ENCODE measurements at regions not wholly inside any gene's neighbourhood (a gene's known extent, or its start where the extent isn't known, plus 50 kb on each side); places are given as distances from the start of the nearest gene placed in this dataset.
"Not testable (repeated sequence)": the region's sequence is repeated elsewhere in the genome, so short reads cannot be mapped to it uniquely, and the experiment has no call there.

- Histone ChIP-seq H3K27me3 (ENCODE audit: control insufficient read depth in 3 of 3, insufficient read depth in 3 of 3, low read depth in 1 of 3, low read length in 3 of 3) (no peaks in the 10 kb centered on the region), H3K4me1 (ENCODE audit: control insufficient read depth in 2 of 2, insufficient read depth in 1 of 2, low read depth in 1 of 2, low read length in 2 of 2) (peaks cover 5 to 10% of the 10 kb centered on the region in 2 donors), H3K9me3 (replicated peaks in 1 of 2; ENCODE audit: control insufficient read depth in 2 of 2, insufficient read depth in 1 of 2, low read depth in 1 of 2, low read length in 2 of 2) (no peaks in the 10 kb centered on the region), H3K9ac (ENCODE audit: low read depth, low read length, poor library complexity) (no peak overlapping the region), H3K27ac (replicated peaks; ENCODE audit: low read length) (no peak overlapping the region), H4K91ac (ENCODE audit: low read depth, low read length, poor library complexity) (no peak overlapping the region), H2BK15ac (ENCODE audit: low read length) (no peak overlapping the region), H3K23ac (ENCODE audit: low read depth, low read length, poor library complexity) (no peak overlapping the region), H2BK120ac (ENCODE audit: low read depth, low read length) (no peak overlapping the region), H3K4me3 (ENCODE audit: low read length in 2 of 2) (no peak overlapping the region), H3K4me2 (ENCODE audit: insufficient read depth, low read length, poor library complexity, severe bottlenecking) (no peak overlapping the region), H4K8ac (ENCODE audit: low read depth, low read length) (no peak overlapping the region), H3K79me1 (ENCODE audit: low read depth, low read length) (peaks cover 2% of the 10 kb centered on the region), H2AK5ac (ENCODE audit: low read depth, low read length) (peak overlapping the region; percentile 82), H3K18ac (ENCODE audit: low read length) (no peak overlapping the region), H2AFZ (ENCODE audit: low read length) (no peak overlapping the region), H2BK12ac (ENCODE audit: low read length) (no peak overlapping the region), H2BK5ac (ENCODE audit: low read length) (peak overlapping the region; percentile 10), H3K4ac (ENCODE audit: low read length) (no peak overlapping the region), H3K36me3 (replicated peaks in 1 of 2; ENCODE audit: control insufficient read depth in 2 of 2, insufficient read depth in 2 of 2, low read length in 2 of 2) (no peaks in the 10 kb centered on the region), H3K14ac (ENCODE audit: low read length) (no peak overlapping the region)
- DNase-seq (ENCODE audit: low spot score), result no peak
- no CpG with 5 or more reads among the region's 10 CpGs for WGBS, 2 donors (ENCODE audit: extremely low coverage in 2 of 2, insufficient read length in 2 of 2, insufficient replicate concordance in 1 of 2)
Measured at GRCh38 chr11:70597006-70597555, 198.8 kb downstream of the CTTN start.

GRCh38 chr11:70597751-70598625 lies 199.7 kb downstream of the CTTN start:
- Histone ChIP-seq H3K14ac (ENCODE audit: low read length) (no peak overlapping the region), H2BK5ac (ENCODE audit: low read length) (no peak overlapping the region), H3K23ac (ENCODE audit: low read depth, low read length, poor library complexity) (peak overlapping the region; percentile 0), H3K79me1 (ENCODE audit: low read depth, low read length) (peaks cover 2% of the 10 kb centered on the region), H2AFZ (ENCODE audit: low read length) (no peak overlapping the region), H3K4me2 (ENCODE audit: insufficient read depth, low read length, poor library complexity, severe bottlenecking) (peak overlapping the region; percentile 11), H2BK12ac (ENCODE audit: low read length) (no peak overlapping the region), H2BK120ac (ENCODE audit: low read depth, low read length) (no peak overlapping the region), H3K36me3 (replicated peaks in 1 of 2; ENCODE audit: control insufficient read depth in 2 of 2, insufficient read depth in 2 of 2, low read length in 2 of 2) (no peaks in the 10 kb centered on the region), H3K4ac (ENCODE audit: low read length) (no peak overlapping the region), H4K91ac (ENCODE audit: low read depth, low read length, poor library complexity) (no peak overlapping the region), H3K4me3 (ENCODE audit: low read length in 2 of 2) (no peak overlapping the region), H3K4me1 (ENCODE audit: control insufficient read depth in 2 of 2, insufficient read depth in 1 of 2, low read depth in 1 of 2, low read length in 2 of 2) (peaks cover 7 to 12% of the 10 kb centered on the region in 2 donors), H3K18ac (ENCODE audit: low read length) (peak overlapping the region; percentile 73), H3K9ac (ENCODE audit: low read depth, low read length, poor library complexity) (no peak overlapping the region), H2AK5ac (ENCODE audit: low read depth, low read length) (no peak overlapping the region), H3K27ac (replicated peaks; ENCODE audit: low read length) (no peak overlapping the region), H2BK15ac (ENCODE audit: low read length) (no peak overlapping the region), H3K9me3 (replicated peaks in 1 of 2; ENCODE audit: control insufficient read depth in 2 of 2, insufficient read depth in 1 of 2, low read depth in 1 of 2, low read length in 2 of 2) (no peaks in the 10 kb centered on the region), H3K27me3 (ENCODE audit: control insufficient read depth in 3 of 3, insufficient read depth in 3 of 3, low read depth in 1 of 3, low read length in 3 of 3) (no peaks in the 10 kb centered on the region), H4K8ac (ENCODE audit: low read depth, low read length) (no peak overlapping the region)
- no CpG with 5 or more reads among the region's 20 CpGs for WGBS, 2 donors (ENCODE audit: extremely low coverage in 2 of 2, insufficient read length in 2 of 2, insufficient replicate concordance in 1 of 2)
- no peak for DNase-seq (ENCODE audit: low spot score)

- not testable (repeated sequence) for H3K27ac ChIP-seq (replicated peaks; ENCODE audit: low read length); H3K9ac ChIP-seq (ENCODE audit: low read depth, low read length, poor library complexity); DNase-seq (ENCODE audit: low spot score); H2BK12ac ChIP-seq (ENCODE audit: low read length); H3K4ac ChIP-seq (ENCODE audit: low read length); H2BK5ac ChIP-seq (ENCODE audit: low read length); H2BK120ac ChIP-seq (ENCODE audit: low read depth, low read length); H3K18ac ChIP-seq (ENCODE audit: low read length); H3K4me2 ChIP-seq (ENCODE audit: insufficient read depth, low read length, poor library complexity, severe bottlenecking); H3K27me3 ChIP-seq (ENCODE audit: control insufficient read depth in 3 of 3, insufficient read depth in 3 of 3, low read depth in 1 of 3, low read length in 3 of 3); H4K91ac ChIP-seq (ENCODE audit: low read depth, low read length, poor library complexity); H3K4me3 ChIP-seq (ENCODE audit: low read length in 2 of 2); H3K23ac ChIP-seq (ENCODE audit: low read depth, low read length, poor library complexity); H2AFZ ChIP-seq (ENCODE audit: low read length); H3K14ac ChIP-seq (ENCODE audit: low read length); H4K8ac ChIP-seq (ENCODE audit: low read depth, low read length); H3K36me3 ChIP-seq (replicated peaks in 1 of 2; ENCODE audit: control insufficient read depth in 2 of 2, insufficient read depth in 2 of 2, low read length in 2 of 2); H2BK15ac ChIP-seq (ENCODE audit: low read length); H3K9me3 ChIP-seq (replicated peaks in 1 of 2; ENCODE audit: control insufficient read depth in 2 of 2, insufficient read depth in 1 of 2, low read depth in 1 of 2, low read length in 2 of 2); H2AK5ac ChIP-seq (ENCODE audit: low read depth, low read length); H3K79me1 ChIP-seq (ENCODE audit: low read depth, low read length)
- no CpG with 5 or more reads among the region's 7 CpGs for WGBS, 2 donors (ENCODE audit: extremely low coverage in 2 of 2, insufficient read length in 2 of 2, insufficient replicate concordance in 1 of 2)
- peaks cover 7 to 15% of the 10 kb centered on the region in 2 donors for H3K4me1 ChIP-seq (ENCODE audit: control insufficient read depth in 2 of 2, insufficient read depth in 1 of 2, low read depth in 1 of 2, low read length in 2 of 2)
Measured at GRCh38 chr11:70600911-70601415, 202.6 kb downstream of the CTTN start.

- no peak overlapping the region for H2AK5ac ChIP-seq (ENCODE audit: low read depth, low read length)
- H2AFZ ChIP-seq (ENCODE audit: low read length), result no peak overlapping the region
- no peak overlapping the region for H3K4ac ChIP-seq (ENCODE audit: low read length)
- no peak overlapping the region for H3K14ac ChIP-seq (ENCODE audit: low read length)
- H3K4me2 ChIP-seq (ENCODE audit: insufficient read depth, low read length, poor library complexity, severe bottlenecking), result no peak overlapping the region
- H3K9ac ChIP-seq (ENCODE audit: low read depth, low read length, poor library complexity), result no peak overlapping the region
- no peak overlapping the region for H3K27ac ChIP-seq (replicated peaks; ENCODE audit: low read length)
- H2BK120ac ChIP-seq (ENCODE audit: low read depth, low read length), result no peak overlapping the region
- H3K79me1 ChIP-seq (ENCODE audit: low read depth, low read length), result peaks cover 2% of the 10 kb centered on the region
- no peaks in the 10 kb centered on the region for H3K27me3 ChIP-seq (ENCODE audit: control insufficient read depth in 3 of 3, insufficient read depth in 3 of 3, low read depth in 1 of 3, low read length in 3 of 3)
- H3K9me3 ChIP-seq (replicated peaks in 1 of 2; ENCODE audit: control insufficient read depth in 2 of 2, insufficient read depth in 1 of 2, low read depth in 1 of 2, low read length in 2 of 2), result no peaks in the 10 kb centered on the region
- no CpG with 5 or more reads among the region's 11 CpGs for WGBS, 2 donors (ENCODE audit: extremely low coverage in 2 of 2, insufficient read length in 2 of 2, insufficient replicate concordance in 1 of 2)
- H3K4me1 ChIP-seq (ENCODE audit: control insufficient read depth in 2 of 2, insufficient read depth in 1 of 2, low read depth in 1 of 2, low read length in 2 of 2), result peaks cover 7 to 16% of the 10 kb centered on the region in 2 donors
- H4K8ac ChIP-seq (ENCODE audit: low read depth, low read length), result no peak overlapping the region
- H2BK5ac ChIP-seq (ENCODE audit: low read length), result no peak overlapping the region
- no peak overlapping the region for H4K91ac ChIP-seq (ENCODE audit: low read depth, low read length, poor library complexity)
- DNase-seq (ENCODE audit: low spot score), result no peak
- H2BK15ac ChIP-seq (ENCODE audit: low read length), result no peak overlapping the region
- H3K18ac ChIP-seq (ENCODE audit: low read length), result peak overlapping the region; percentile 35
- no peak overlapping the region for H3K4me3 ChIP-seq (ENCODE audit: low read length in 2 of 2)
- H3K36me3 ChIP-seq (replicated peaks in 1 of 2; ENCODE audit: control insufficient read depth in 2 of 2, insufficient read depth in 2 of 2, low read length in 2 of 2), result no peaks in the 10 kb centered on the region
- no peak overlapping the region for H3K23ac ChIP-seq (ENCODE audit: low read depth, low read length, poor library complexity)
- no peak overlapping the region for H2BK12ac ChIP-seq (ENCODE audit: low read length)
Measured at GRCh38 chr11:70601861-70602538, 203.7 kb downstream of the CTTN start.
